Activated naive CD8-positive, alpha-beta T cell (primary cell): ENCODE measurements at regions not wholly inside any gene's neighbourhood (a gene's known extent, or its start where the extent isn't known, plus 50 kb on each side); places are given as distances from the start of the nearest gene placed in this dataset.

Experiments
- H3K27ac Mint-ChIP-seq: one replicate; pipeline ENCODE4 v1.8.0; 2021; ENCODE audit warnings: mixed read lengths
- H3K27me3 Mint-ChIP-seq: one replicate; pipeline ENCODE4 v1.8.0; 2021; ENCODE audit warnings: mixed read lengths
- H3K36me3 Mint-ChIP-seq: one replicate; pipeline ENCODE4 v1.8.0; 2021; ENCODE audit warnings: mixed read lengths
- H3K4me1 Mint-ChIP-seq: one replicate; pipeline ENCODE4 v1.8.0; 2021; ENCODE audit warnings: low read depth, mixed read lengths
- H3K4me3 Mint-ChIP-seq: one replicate; pipeline ENCODE4 v1.8.0; 2021; ENCODE audit warnings: mild to moderate bottlenecking, mixed read lengths
- H3K9me3 Mint-ChIP-seq: one replicate; pipeline ENCODE4 v1.8.0; 2021; ENCODE audit warnings: low read depth, mixed read lengths

- Mint-ChIP-seq H3K9me3 (no peaks in the 10 kb centered on the region), H3K27ac (no peak overlapping the region), H3K4me1 (peaks cover 28% of the 10 kb centered on the region), H3K27me3 (no peaks in the 10 kb centered on the region), H3K4me3 (no peak overlapping the region), H3K36me3 (peaks cover 4% of the 10 kb centered on the region)
Measured at GRCh38 chr12:3938042-3938544, 64.9 kb upstream of the PARP11 start.

- Mint-ChIP-seq H3K9me3 (no peaks in the 10 kb centered on the region), H3K4me1 (peaks cover 52% of the 10 kb centered on the region), H3K4me3 (peak overlapping the region; percentile 28), H3K27me3 (no peaks in the 10 kb centered on the region), H3K27ac (peak overlapping the region; percentile 59), H3K36me3 (peaks cover 4% of the 10 kb centered on the region)
Measured at GRCh38 chr12:3935078-3935477, 61.9 kb upstream of the PARP11 start.

DNA sequence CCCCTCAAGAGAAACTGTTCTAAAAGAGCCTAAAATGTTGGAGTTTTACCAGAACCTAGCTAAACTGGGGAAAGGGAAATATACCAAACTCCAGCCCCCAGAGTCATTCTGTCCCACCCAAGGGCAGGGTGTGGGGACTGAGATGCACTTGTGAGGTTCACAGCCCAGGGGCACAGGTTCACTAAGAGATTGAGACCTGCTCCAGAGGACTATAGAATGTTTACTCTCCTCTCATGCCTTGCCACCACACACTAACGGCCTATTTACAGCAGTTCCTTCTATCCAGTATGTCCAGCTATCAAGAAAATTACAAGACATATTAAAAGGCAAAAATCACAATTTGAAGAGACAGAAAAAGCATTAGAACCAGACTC lies 60.6 kb upstream of the PARP11 start:
- peaks cover 4% of the 10 kb centered on the region for H3K36me3 Mint-ChIP-seq
- H3K27me3 Mint-ChIP-seq = no peaks in the 10 kb centered on the region
- peak overlapping the region; percentile 46 for H3K27ac Mint-ChIP-seq
- peaks cover 61% of the 10 kb centered on the region for H3K4me1 Mint-ChIP-seq
- H3K4me3 Mint-ChIP-seq = peak overlapping the region; percentile 57
- H3K9me3 Mint-ChIP-seq = no peaks in the 10 kb centered on the region

- H3K27ac Mint-ChIP-seq = no peak overlapping the region
- H3K4me1 Mint-ChIP-seq = peaks cover 59% of the 10 kb centered on the region
- no peaks in the 10 kb centered on the region for H3K27me3 Mint-ChIP-seq
- H3K9me3 Mint-ChIP-seq = no peaks in the 10 kb centered on the region
- peak overlapping the region; percentile 24 for H3K4me3 Mint-ChIP-seq
- H3K36me3 Mint-ChIP-seq = peaks cover 4% of the 10 kb centered on the region
Measured at GRCh38 chr12:3933074-3933818, 60.0 kb upstream of the PARP11 start.

DNA sequence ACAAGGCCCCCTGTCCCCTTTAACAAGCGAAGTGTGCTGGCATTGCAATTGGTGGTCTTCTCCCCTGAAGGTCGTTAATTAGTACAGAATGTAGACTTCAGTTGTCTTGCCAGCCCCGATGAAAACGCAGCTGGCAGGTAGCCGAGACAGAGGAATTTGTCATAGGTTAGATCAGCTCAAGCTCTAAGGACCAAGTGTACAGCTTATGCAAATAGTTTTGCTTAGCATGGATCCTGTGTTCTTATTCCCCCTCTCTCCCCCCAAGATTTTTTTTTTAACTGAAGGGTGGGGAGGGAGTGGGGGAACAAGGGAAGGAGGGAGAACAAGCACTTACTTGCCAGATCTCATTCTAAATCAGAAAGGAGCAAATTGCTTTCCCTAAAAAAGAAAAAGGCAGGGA lies 58.6 kb upstream of the PARP11 start:
- H3K9me3 Mint-ChIP-seq = no peaks in the 10 kb centered on the region
- H3K4me3 Mint-ChIP-seq = no peak overlapping the region
- peak overlapping the region; percentile 28 for H3K27ac Mint-ChIP-seq
- H3K4me1 Mint-ChIP-seq = peaks cover 59% of the 10 kb centered on the region
- H3K27me3 Mint-ChIP-seq = no peaks in the 10 kb centered on the region
- H3K36me3 Mint-ChIP-seq = peaks cover 4% of the 10 kb centered on the region

DNA sequence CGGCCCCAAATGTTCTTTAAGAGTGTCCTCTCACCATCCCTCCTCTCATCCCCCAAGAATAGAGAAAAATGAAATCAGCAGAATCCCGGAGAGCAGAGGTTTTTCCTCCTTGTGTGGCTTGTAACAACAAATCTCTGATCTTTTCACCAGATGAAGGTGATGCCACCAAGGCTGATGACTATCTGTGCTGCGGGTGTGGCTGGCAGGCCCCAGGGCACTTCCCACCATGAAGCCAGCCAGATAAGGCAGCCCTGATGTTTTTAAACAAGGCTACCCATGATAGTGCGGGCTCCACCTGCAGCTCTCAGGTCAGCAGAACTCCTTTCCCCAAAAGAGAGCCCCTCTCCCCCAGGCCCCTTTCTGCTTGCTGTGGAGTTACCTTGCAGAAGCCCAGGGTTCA lies 58.0 kb upstream of the PARP11 start:
- H3K4me3 Mint-ChIP-seq = no peak overlapping the region
- peaks cover 2% of the 10 kb centered on the region for H3K9me3 Mint-ChIP-seq
- no peak overlapping the region for H3K27ac Mint-ChIP-seq
- H3K4me1 Mint-ChIP-seq = peaks cover 59% of the 10 kb centered on the region
- H3K36me3 Mint-ChIP-seq = peaks cover 4% of the 10 kb centered on the region
- no peaks in the 10 kb centered on the region for H3K27me3 Mint-ChIP-seq

GRCh38 chr12:3929875-3930615 lies 56.8 kb upstream of the PARP11 start:
- Mint-ChIP-seq H3K27me3 (no peaks in the 10 kb centered on the region), H3K27ac (no peak overlapping the region), H3K36me3 (no peaks in the 10 kb centered on the region), H3K4me1 (peaks cover 61% of the 10 kb centered on the region), H3K4me3 (no peak overlapping the region), H3K9me3 (peaks cover 5% of the 10 kb centered on the region)

- Mint-ChIP-seq H3K27me3 (no peaks in the 10 kb centered on the region), H3K9me3 (peaks cover 5% of the 10 kb centered on the region), H3K4me1 (peaks cover 61% of the 10 kb centered on the region), H3K27ac (no peak overlapping the region), H3K36me3 (no peaks in the 10 kb centered on the region), H3K4me3 (no peak overlapping the region)
Measured at GRCh38 chr12:3928538-3929184, 55.5 kb upstream of the PARP11 start.

DNA sequence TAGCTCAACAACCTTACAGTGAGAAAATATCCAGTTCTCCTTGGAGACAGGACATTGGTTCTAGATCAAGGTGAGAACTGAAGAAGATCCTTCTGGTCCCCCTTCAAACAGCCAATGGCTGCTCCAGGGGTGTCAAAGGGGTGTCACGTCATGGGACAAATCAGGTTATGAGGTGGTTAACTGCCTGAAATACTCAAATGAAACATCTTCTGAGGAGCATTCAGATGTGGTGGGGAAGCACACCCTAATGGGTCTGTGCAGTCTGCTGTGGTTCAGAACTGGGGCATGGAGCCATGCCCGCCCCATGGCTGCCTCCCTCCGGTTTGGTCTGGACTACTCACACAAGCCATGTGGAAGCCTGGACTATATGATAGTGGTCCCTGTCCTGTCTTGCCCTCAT lies 52.4 kb upstream of the PARP11 start:
- Mint-ChIP-seq H3K4me1 (peaks cover 47% of the 10 kb centered on the region), H3K9me3 (peaks cover 5% of the 10 kb centered on the region), H3K27me3 (no peaks in the 10 kb centered on the region), H3K4me3 (no peak overlapping the region), H3K36me3 (no peaks in the 10 kb centered on the region), H3K27ac (peak overlapping the region; percentile 17)

GRCh38 chr12:3924761-3925160 lies 51.6 kb upstream of the PARP11 start:
- Mint-ChIP-seq H3K27ac (no peak overlapping the region), H3K27me3 (no peaks in the 10 kb centered on the region), H3K9me3 (peaks cover 5% of the 10 kb centered on the region), H3K4me3 (no peak overlapping the region), H3K4me1 (peaks cover 43% of the 10 kb centered on the region), H3K36me3 (no peaks in the 10 kb centered on the region)

GRCh38 chr12:3923021-3923420 lies 49.8 kb upstream of the PARP11 start:
- peaks cover 5% of the 10 kb centered on the region for H3K9me3 Mint-ChIP-seq
- H3K4me3 Mint-ChIP-seq = no peak overlapping the region
- H3K4me1 Mint-ChIP-seq = peaks cover 34% of the 10 kb centered on the region
- H3K36me3 Mint-ChIP-seq = no peaks in the 10 kb centered on the region
- no peaks in the 10 kb centered on the region for H3K27me3 Mint-ChIP-seq
- no peak overlapping the region for H3K27ac Mint-ChIP-seq
